Hepatocyte (in vitro differentiated cells): ENCODE measurements at regions not wholly inside any gene's neighbourhood (a gene's known extent, or its start where the extent isn't known, plus 50 kb on each side); places are given as distances from the start of the nearest gene placed in this dataset.

Experiments
- DNase-seq: peaks from one replicate; pipeline ENCODE4 v3.0.0-alpha.2; 2016; ENCODE audit warnings: low spot score
- H2AFZ ChIP-seq: fragments of 200-600 bp; sonication (generic); 2 replicates; pipeline ENCODE4 v1.6.0; 2016; ENCODE audit warnings: antibody characterized with exemption, mild to moderate bottlenecking
- H3K27ac ChIP-seq: fragments of 200-600 bp; sonication (generic); 2 replicates; pipeline ENCODE4 v1.5.1; 2016; ENCODE audit warnings: mild to moderate bottlenecking
- H3K27me3 ChIP-seq: fragments of 200-600 bp; sonication (generic); 2 replicates; pipeline ENCODE4 v1.6.1; 2016
- H3K36me3 ChIP-seq: fragments of 200-600 bp; sonication (generic); replicated peaks from 2 replicates; pipeline ENCODE4 v1.5.1; 2016; ENCODE audit warnings: low read depth; ENCODE audit not compliant: insufficient read depth
- H3K4me1 ChIP-seq: fragments of 200-600 bp; sonication (generic); 2 replicates; pipeline ENCODE4 v1.5.1; 2016; ENCODE audit warnings: mild to moderate bottlenecking, moderate library complexity; ENCODE audit not compliant: insufficient read depth
- H3K4me2 ChIP-seq: fragments of 200-600 bp; sonication (generic); 2 replicates; pipeline ENCODE4 v1.6.0; 2016
- H3K4me3 ChIP-seq: fragments of 200-600 bp; sonication (generic); 2 replicates; pipeline ENCODE4 v1.5.1; 2016; ENCODE audit warnings: mild to moderate bottlenecking
- H3K79me2 ChIP-seq: fragments of 200-600 bp; sonication (generic); 2 replicates; pipeline ENCODE4 v1.6.0; 2017; ENCODE audit warnings: mild to moderate bottlenecking
- H3K9me2 ChIP-seq: fragments of 200-600 bp; sonication (generic); replicated peaks from 2 replicates; pipeline ENCODE4 v1.6.0; 2017; ENCODE audit warnings: mild to moderate bottlenecking; ENCODE audit not compliant: insufficient read depth
- H3K9me3 ChIP-seq: fragments of 200-600 bp; sonication (generic); 2 replicates; pipeline ENCODE4 v1.5.1; 2016; ENCODE audit warnings: low read depth, mild to moderate bottlenecking
- H4K20me1 ChIP-seq: fragments of 200-600 bp; sonication (generic); 2 replicates; pipeline ENCODE4 v1.6.0; 2016; ENCODE audit warnings: mild to moderate bottlenecking; ENCODE audit not compliant: insufficient read depth, poor library complexity, severe bottlenecking
- CTCF ChIP-seq: fragments of 200-600 bp; sonication (generic); IDR thresholded peaks from 2 replicates; pipeline ENCODE4 v1.5.1; 2016; ENCODE audit warnings: antibody characterized with exemption, mild to moderate bottlenecking; ENCODE audit not compliant: poor library complexity
- EZH2 ChIP-seq: fragments of 200-600 bp; sonication (generic); IDR thresholded peaks from 2 replicates; pipeline ENCODE4 v1.6.1; 2016; ENCODE audit warnings: antibody characterized with exemption, mild to moderate bottlenecking, borderline replicate concordance
- EZH2phosphoT487 ChIP-seq: fragments of 200-600 bp; sonication (generic); IDR thresholded peaks from one replicate; pipeline ENCODE4 v1.6.1; 2018; ENCODE audit warnings: antibody characterized with exemption, mild to moderate bottlenecking, low read depth, moderate library complexity; ENCODE audit not compliant: unreplicated experiment, severe bottlenecking
- WGBS: methylation state at CpG from one replicate; pipeline ENCODE4 v1.1.6; 2016; ENCODE audit warnings: low lambda C conversion rate; ENCODE audit errors: missing lambda C conversion rate; 5-methylcytosine and 5-hydroxymethylcytosine counted together

DNA sequence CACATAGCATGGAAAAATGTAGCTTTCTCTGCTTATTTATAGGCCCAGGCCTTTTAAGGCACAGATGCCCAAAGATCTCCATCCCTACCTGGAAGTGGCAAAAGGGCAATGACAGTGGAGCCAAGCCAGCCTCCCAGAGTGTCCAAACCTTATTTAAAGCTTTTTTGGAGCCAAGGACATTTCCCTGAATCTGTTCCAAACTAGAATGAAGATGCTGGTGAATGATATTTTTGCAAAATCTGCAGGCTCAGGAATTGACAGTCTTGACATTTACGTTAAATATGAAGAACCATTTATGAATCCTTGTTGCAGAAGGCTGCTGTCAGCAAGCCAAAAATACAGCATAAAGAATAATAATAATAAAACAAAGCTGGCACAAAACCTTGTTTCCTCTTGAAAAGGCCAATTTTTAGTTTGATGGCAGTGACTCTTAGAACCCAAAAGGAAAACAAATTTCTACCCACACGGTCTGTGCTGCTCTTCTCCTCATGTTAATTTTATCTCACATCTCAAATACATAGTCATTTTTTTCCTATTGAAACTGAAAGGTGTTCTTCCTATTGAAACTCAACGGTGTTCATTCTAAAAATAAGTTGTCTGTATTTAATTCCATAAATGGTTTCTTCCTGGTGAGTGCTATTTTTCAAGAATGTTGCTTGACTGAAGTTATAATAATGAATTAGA is 206.3 kb upstream of the TBL1X start:
- Histone ChIP-seq H3K27me3 (no peaks in the 10 kb centered on the region), H3K4me1 (no peaks in the 10 kb centered on the region), H3K9me3 (no peaks in the 10 kb centered on the region), H3K79me2 (no peaks in the 10 kb centered on the region), H3K4me3 (no peak overlapping the region), H3K4me2 (no peak overlapping the region), H3K27ac (no peak overlapping the region), H2AFZ (no peak overlapping the region), H3K9me2 (no peaks in the 10 kb centered on the region), H4K20me1 (no peaks in the 10 kb centered on the region), H3K36me3 (no peaks in the 10 kb centered on the region)
- DNase-seq = no peak
- no peak for TF ChIP-seq CTCF
- TF ChIP-seq EZH2phosphoT487 = no peak
- no peak for TF ChIP-seq EZH2
- 61% methylated on average over 3 of the region's 3 CpGs for WGBS

DNA sequence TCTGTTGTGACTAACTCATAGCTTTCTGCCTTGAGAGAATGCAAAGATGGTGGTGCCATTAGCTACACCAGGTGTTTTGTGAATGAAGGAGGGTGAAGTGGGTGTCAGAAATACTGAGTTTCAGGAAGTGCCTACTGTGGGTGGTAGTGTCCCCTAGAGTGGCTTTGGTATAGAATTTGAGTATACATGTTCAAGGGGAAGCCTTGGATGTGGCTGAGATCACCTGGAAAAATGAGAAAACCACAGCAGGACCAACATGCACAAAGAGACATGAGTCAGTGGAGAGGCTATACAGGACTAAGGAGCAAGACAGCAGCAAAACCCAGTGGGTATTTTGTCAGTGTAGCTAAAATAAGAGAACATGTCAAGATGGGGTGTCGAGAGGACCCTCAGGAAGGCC is 204.3 kb upstream of the TBL1X start:
- Histone ChIP-seq H3K27ac (no peak overlapping the region), H4K20me1 (no peaks in the 10 kb centered on the region), H3K4me3 (no peak overlapping the region), H3K4me1 (no peaks in the 10 kb centered on the region), H3K9me2 (no peaks in the 10 kb centered on the region), H3K9me3 (no peaks in the 10 kb centered on the region), H3K27me3 (no peaks in the 10 kb centered on the region), H3K36me3 (no peaks in the 10 kb centered on the region), H2AFZ (no peak overlapping the region), H3K4me2 (no peak overlapping the region), H3K79me2 (no peaks in the 10 kb centered on the region)
- DNase-seq = no peak
- TF ChIP-seq EZH2phosphoT487 = no peak
- no peak for TF ChIP-seq EZH2
- TF ChIP-seq CTCF = no peak
- 78% methylated on average over 1 of the region's 1 CpG for WGBS

DNA sequence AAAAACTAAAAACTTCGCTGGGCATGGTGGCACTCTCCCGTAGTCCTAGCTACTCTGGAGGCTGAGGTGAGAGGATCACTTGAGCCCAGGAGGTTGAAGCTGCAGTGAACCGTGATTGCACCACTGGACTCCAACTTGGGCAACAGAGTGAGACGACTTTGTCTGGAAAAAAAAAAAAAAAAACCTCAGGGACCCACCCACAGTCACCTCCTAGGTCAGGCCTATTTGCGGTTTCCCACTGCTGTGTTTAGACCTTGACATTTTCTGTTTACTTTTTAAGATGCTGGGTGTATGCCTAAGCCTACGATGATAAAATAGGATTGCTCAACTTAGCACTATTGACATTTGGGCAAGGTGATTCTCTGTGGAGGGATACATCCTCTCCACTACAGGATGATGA is 197.4 kb upstream of the TBL1X start:
- H3K9me3 ChIP-seq = no peaks in the 10 kb centered on the region
- no peaks in the 10 kb centered on the region for H3K4me1 ChIP-seq
- WGBS = 61% methylated on average over 6 of the region's 6 CpGs
- H2AFZ ChIP-seq = no peak overlapping the region
- H3K9me2 ChIP-seq = no peaks in the 10 kb centered on the region
- H3K27me3 ChIP-seq = no peaks in the 10 kb centered on the region
- no peaks in the 10 kb centered on the region for H3K36me3 ChIP-seq
- H3K4me3 ChIP-seq = no peak overlapping the region
- TF ChIP-seq CTCF = no peak
- TF ChIP-seq EZH2phosphoT487 = no peak
- no peak for TF ChIP-seq EZH2
- H3K4me2 ChIP-seq = no peak overlapping the region
- DNase-seq = peak; percentile 5
- no peaks in the 10 kb centered on the region for H3K79me2 ChIP-seq
- no peaks in the 10 kb centered on the region for H4K20me1 ChIP-seq
- no peak overlapping the region for H3K27ac ChIP-seq

- H3K9me2 ChIP-seq = no peaks in the 10 kb centered on the region
- no peak overlapping the region for H3K4me2 ChIP-seq
- TF ChIP-seq CTCF = no peak
- TF ChIP-seq EZH2 = no peak
- TF ChIP-seq EZH2phosphoT487 = no peak
- 90% methylated on average over 4 of the region's 4 CpGs for WGBS
- H3K27me3 ChIP-seq = no peaks in the 10 kb centered on the region
- H3K27ac ChIP-seq = no peak overlapping the region
- no peak overlapping the region for H3K4me3 ChIP-seq
- no peaks in the 10 kb centered on the region for H3K4me1 ChIP-seq
- peak; percentile 23 for DNase-seq
- no peaks in the 10 kb centered on the region for H3K9me3 ChIP-seq
- no peaks in the 10 kb centered on the region for H4K20me1 ChIP-seq
- H2AFZ ChIP-seq = no peak overlapping the region
- no peaks in the 10 kb centered on the region for H3K79me2 ChIP-seq
- H3K36me3 ChIP-seq = no peaks in the 10 kb centered on the region
Observed at GRCh38 chrX:9269134-9269533, 195.7 kb upstream of the TBL1X start.
